Calu3 (cell line): ENCODE measurements at regions not wholly inside any gene's neighbourhood (a gene's known extent, or its start where the extent isn't known, plus 50 kb on each side); places are given as distances from the start of the nearest gene placed in this dataset.

Experiments
- BruUV-seq: library from RNA; stranded (reverse); fragments of 400-500 nt; replicated peaks from 2 replicates; lab custom pipeline; 2021; lab: Mats Ljungman, UMichigan
- CTCF ChIA-PET: fragments of 300-600 bp; sonication (Branson Sonifier 250); formaldehyde crosslinking; loops from one replicate; lab custom pipeline; 2022; ENCODE audit warnings: antibody characterized with exemption; lab: Charles Lee
- DNase-seq: peaks from one replicate; pipeline ENCODE4 v3.0.0; 2022
- H3K27ac Mint-ChIP-seq: one replicate; pipeline ENCODE4 v1.8.0; 2022; ENCODE audit warnings: mixed read lengths; ENCODE audit not compliant: unreplicated experiment
- H3K27me3 Mint-ChIP-seq: one replicate; pipeline ENCODE4 v1.8.0; 2022; ENCODE audit warnings: mixed read lengths; ENCODE audit not compliant: unreplicated experiment
- H3K36me3 Mint-ChIP-seq: one replicate; pipeline ENCODE4 v1.8.0; 2022; ENCODE audit warnings: mild to moderate bottlenecking, moderate library complexity, mixed read lengths; ENCODE audit not compliant: insufficient read depth, unreplicated experiment
- H3K4me1 Mint-ChIP-seq: one replicate; pipeline ENCODE4 v1.8.0; 2022; ENCODE audit warnings: mild to moderate bottlenecking, low read depth, mixed read lengths; ENCODE audit not compliant: unreplicated experiment
- H3K4me3 Mint-ChIP-seq: one replicate; pipeline ENCODE4 v1.8.0; 2022; ENCODE audit warnings: mild to moderate bottlenecking, low read depth, moderate library complexity, mixed read lengths; ENCODE audit not compliant: unreplicated experiment
- H3K9me3 Mint-ChIP-seq: one replicate; pipeline ENCODE4 v1.8.0; 2022; ENCODE audit warnings: low read depth, mixed read lengths; ENCODE audit not compliant: unreplicated experiment
- CTCF ChIP-seq: fragments of 200-600 bp; IDR thresholded peaks from one replicate; pipeline ENCODE4 v1.8.0; 2022; ENCODE audit warnings: antibody characterized with exemption; ENCODE audit not compliant: unreplicated experiment
- intact Hi-C: fragments of 100-400 bp; cut with micrococcal nuclease; formaldehyde crosslinking; loops from one replicate; pipeline ENCODE4 v1.10.0; 2022; ENCODE audit not compliant: unreplicated experiment

GRCh38 chr3:70747847-70748246 lies 435.4 kb upstream of the MDFIC2 start:
- no peaks in the 10 kb centered on the region for H3K4me1 Mint-ChIP-seq
- no peaks in the 10 kb centered on the region for H3K9me3 Mint-ChIP-seq
- DNase-seq, result no peak
- H3K27ac Mint-ChIP-seq, result no peak overlapping the region
- CTCF ChIA-PET, result no interaction called here
- no peak overlapping the region for H3K4me3 Mint-ChIP-seq
- BruUV-seq, result no TSS peak
- no peaks in the 10 kb centered on the region for H3K27me3 Mint-ChIP-seq
- no peaks in the 10 kb centered on the region for H3K36me3 Mint-ChIP-seq
- intact Hi-C loops, result no loop called here
- TF ChIP-seq CTCF, result no peak

GRCh38 chr3:70744536-70744935 lies 432.1 kb upstream of the MDFIC2 start:
- H3K4me3 Mint-ChIP-seq, result no peak overlapping the region
- no peak for DNase-seq
- no peaks in the 10 kb centered on the region for H3K27me3 Mint-ChIP-seq
- TF ChIP-seq CTCF, result no peak
- CTCF ChIA-PET, result no interaction called here
- intact Hi-C loops, result no loop called here
- no peaks in the 10 kb centered on the region for H3K4me1 Mint-ChIP-seq
- no peaks in the 10 kb centered on the region for H3K36me3 Mint-ChIP-seq
- H3K9me3 Mint-ChIP-seq, result no peaks in the 10 kb centered on the region
- no peak overlapping the region for H3K27ac Mint-ChIP-seq
- BruUV-seq, result no TSS peak

- Mint-ChIP-seq H3K36me3 (no peaks in the 10 kb centered on the region), H3K27ac (no peak overlapping the region), H3K9me3 (no peaks in the 10 kb centered on the region), H3K4me1 (no peaks in the 10 kb centered on the region), H3K4me3 (no peak overlapping the region), H3K27me3 (no peaks in the 10 kb centered on the region)
- intact Hi-C loops, result no loop called here
- CTCF ChIA-PET, result no interaction called here
- BruUV-seq, result no TSS peak
- no peak for TF ChIP-seq CTCF
- DNase-seq, result no peak
Measured at GRCh38 chr3:70743754-70744153, 431.3 kb upstream of the MDFIC2 start.

- CTCF ChIA-PET, result no interaction called here
- Mint-ChIP-seq H3K27me3 (no peaks in the 10 kb centered on the region), H3K27ac (no peak overlapping the region), H3K36me3 (no peaks in the 10 kb centered on the region), H3K9me3 (no peaks in the 10 kb centered on the region), H3K4me1 (no peaks in the 10 kb centered on the region), H3K4me3 (no peak overlapping the region)
- intact Hi-C loops, result no loop called here
- no peak for TF ChIP-seq CTCF
- BruUV-seq, result no TSS peak
- DNase-seq, result no peak
Measured at GRCh38 chr3:70742081-70742480, 429.6 kb upstream of the MDFIC2 start.
